ENCODE measurements at regions not wholly inside any gene's neighbourhood (a gene's known extent, or its start where the extent isn't known, plus 50 kb on each side); places are given as distances from the start of the nearest gene placed in this dataset.
"Not testable (repeated sequence)": the region's sequence is repeated elsewhere in the genome, so short reads cannot be mapped to it uniquely, and the experiment has no call there.

GRCh38 chr1:143838598-143838929, 133.2 kb downstream of the FAM72C start:
- H3K9me3 Mint-ChIP-seq (ENCODE audit: unreplicated experiment); H3K27me3 Mint-ChIP-seq (ENCODE audit: unreplicated experiment); H3K36me3 Mint-ChIP-seq (ENCODE audit: unreplicated experiment); H3K4me1 Mint-ChIP-seq (ENCODE audit: unreplicated experiment); H3K4me3 Mint-ChIP-seq (ENCODE audit: unreplicated experiment); H3K27ac Mint-ChIP-seq (ENCODE audit: unreplicated experiment); DNase-seq (ENCODE audit: extremely low spot score, unreplicated experiment): not testable (repeated sequence)

DNA sequence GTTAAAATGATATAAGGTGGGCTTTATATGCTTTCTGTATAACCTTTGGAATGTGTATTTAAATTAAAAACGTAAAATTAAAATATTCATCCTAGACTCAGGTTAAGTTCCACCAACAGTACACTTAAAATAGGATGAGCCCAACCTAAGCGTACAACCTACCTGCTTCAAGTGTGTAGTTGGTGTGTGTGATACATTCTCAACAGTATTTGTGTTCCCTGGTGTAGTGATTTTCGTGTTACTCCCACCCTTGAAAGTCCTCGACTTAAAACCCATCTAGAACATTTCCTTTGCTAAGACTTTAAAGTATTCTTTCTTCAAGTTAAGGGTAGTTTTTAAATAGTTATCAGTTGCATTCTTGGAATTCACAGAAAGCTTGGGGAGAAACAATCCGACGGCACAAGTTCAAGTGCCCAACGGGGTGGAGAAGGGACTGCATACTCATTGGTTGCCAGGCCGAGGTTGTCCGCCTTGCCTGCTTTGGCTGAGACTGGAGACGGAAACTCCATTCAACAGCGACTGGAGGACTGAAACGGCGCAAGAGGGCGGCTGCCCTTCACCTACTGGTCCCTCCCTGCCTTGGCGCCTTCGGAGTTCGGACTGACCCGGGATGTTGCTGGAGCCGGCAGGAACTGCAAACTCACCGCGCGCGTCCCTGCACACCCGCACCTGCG, 133.7 kb downstream of the FAM72C start:
- not testable (repeated sequence) for DNase-seq (ENCODE audit: extremely low spot score, unreplicated experiment); H3K4me3 Mint-ChIP-seq (ENCODE audit: unreplicated experiment); H3K27ac Mint-ChIP-seq (ENCODE audit: unreplicated experiment); H3K27me3 Mint-ChIP-seq (ENCODE audit: unreplicated experiment); H3K36me3 Mint-ChIP-seq (ENCODE audit: unreplicated experiment); H3K9me3 Mint-ChIP-seq (ENCODE audit: unreplicated experiment); H3K4me1 Mint-ChIP-seq (ENCODE audit: unreplicated experiment)

DNA sequence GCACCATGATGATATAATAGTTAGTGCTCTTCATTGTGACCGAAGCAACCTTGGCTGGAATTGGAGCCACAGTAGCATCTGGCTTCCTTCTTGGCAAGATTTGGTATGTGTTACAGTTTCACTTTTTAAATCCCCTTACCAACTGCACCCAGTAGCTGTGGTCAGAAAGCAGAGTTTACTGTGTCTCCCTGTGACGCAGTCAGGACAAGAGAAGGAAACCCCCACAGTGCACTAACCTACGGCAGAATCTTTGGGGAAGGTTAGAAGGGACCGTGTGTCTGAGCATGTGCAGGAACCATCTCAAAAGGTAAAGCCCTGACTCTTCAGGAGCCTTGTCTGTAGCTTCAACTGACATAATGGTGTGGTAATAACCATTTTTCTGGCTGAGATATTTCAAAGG, 138.4 kb downstream of the FAM72C start:
- H3K4me3 Mint-ChIP-seq (ENCODE audit: unreplicated experiment); H3K27ac Mint-ChIP-seq (ENCODE audit: unreplicated experiment); H3K4me1 Mint-ChIP-seq (ENCODE audit: unreplicated experiment); H3K36me3 Mint-ChIP-seq (ENCODE audit: unreplicated experiment); H3K9me3 Mint-ChIP-seq (ENCODE audit: unreplicated experiment); H3K27me3 Mint-ChIP-seq (ENCODE audit: unreplicated experiment); DNase-seq (ENCODE audit: extremely low spot score, unreplicated experiment): not testable (repeated sequence)

- H3K36me3 Mint-ChIP-seq (ENCODE audit: unreplicated experiment); H3K27ac Mint-ChIP-seq (ENCODE audit: unreplicated experiment); H3K27me3 Mint-ChIP-seq (ENCODE audit: unreplicated experiment); H3K4me1 Mint-ChIP-seq (ENCODE audit: unreplicated experiment); H3K9me3 Mint-ChIP-seq (ENCODE audit: unreplicated experiment); DNase-seq (ENCODE audit: extremely low spot score, unreplicated experiment); H3K4me3 Mint-ChIP-seq (ENCODE audit: unreplicated experiment): not testable (repeated sequence)
These were observed 139.4 kb downstream of the FAM72C start for GRCh38 chr1:143832379-143832716.

GRCh38 chr1:143831479-143832378, 140.1 kb downstream of the FAM72C start:
- H3K27me3 Mint-ChIP-seq (ENCODE audit: unreplicated experiment); H3K4me3 Mint-ChIP-seq (ENCODE audit: unreplicated experiment); H3K9me3 Mint-ChIP-seq (ENCODE audit: unreplicated experiment); H3K36me3 Mint-ChIP-seq (ENCODE audit: unreplicated experiment); H3K4me1 Mint-ChIP-seq (ENCODE audit: unreplicated experiment); DNase-seq (ENCODE audit: extremely low spot score, unreplicated experiment); H3K27ac Mint-ChIP-seq (ENCODE audit: unreplicated experiment): not testable (repeated sequence)

DNA sequence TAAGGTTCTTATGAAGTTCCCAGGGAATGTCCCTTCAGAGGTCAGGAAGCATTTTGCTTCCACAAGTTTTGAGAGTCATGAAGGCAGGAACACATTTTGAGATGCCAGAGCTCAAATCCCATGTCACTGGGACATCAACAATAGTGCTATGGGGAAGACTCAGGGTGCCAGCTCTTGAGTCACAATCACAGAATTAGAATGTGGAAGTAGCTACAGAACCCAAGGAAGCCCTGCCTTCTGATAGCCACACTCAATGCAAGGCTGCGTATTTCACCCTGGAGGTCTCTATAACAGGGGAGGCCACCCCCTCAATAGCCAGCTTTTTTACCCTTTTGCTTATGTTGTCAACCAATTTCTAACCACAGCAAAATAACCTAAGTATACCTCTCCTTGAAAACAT, 145.6 kb downstream of the FAM72C start:
- H3K27me3 Mint-ChIP-seq (ENCODE audit: unreplicated experiment) = not testable (repeated sequence)

DNA sequence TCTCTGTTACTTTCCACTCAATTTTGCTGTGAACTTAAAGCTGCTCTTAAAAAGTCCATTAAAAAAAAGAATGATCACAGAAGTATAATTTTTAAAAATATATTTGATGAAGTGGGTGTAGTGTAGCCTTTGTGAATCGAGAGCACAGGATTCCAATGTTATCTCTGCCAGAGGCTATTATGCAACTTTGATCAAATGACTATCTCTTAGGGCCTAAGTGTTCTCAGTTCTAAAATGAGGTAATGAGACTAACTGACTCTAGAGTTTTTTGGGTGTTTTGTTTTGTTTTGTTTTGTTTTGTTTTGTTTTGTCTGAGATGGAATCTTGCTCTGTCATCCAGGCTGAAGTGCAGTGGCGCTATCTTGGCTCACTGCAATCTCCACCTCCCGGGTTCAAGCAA, 147.5 kb downstream of the FAM72C start:
- not testable (repeated sequence) for H3K9me3 Mint-ChIP-seq (ENCODE audit: unreplicated experiment); H3K27ac Mint-ChIP-seq (ENCODE audit: unreplicated experiment); H3K27me3 Mint-ChIP-seq (ENCODE audit: unreplicated experiment); DNase-seq (ENCODE audit: extremely low spot score, unreplicated experiment); H3K4me1 Mint-ChIP-seq (ENCODE audit: unreplicated experiment); H3K4me3 Mint-ChIP-seq (ENCODE audit: unreplicated experiment); H3K36me3 Mint-ChIP-seq (ENCODE audit: unreplicated experiment)

More for the DNA sequence above, 145.6 kb downstream of the FAM72C start:
- not testable (repeated sequence) for H3K36me3 Mint-ChIP-seq (ENCODE audit: unreplicated experiment); DNase-seq (ENCODE audit: extremely low spot score, unreplicated experiment); H3K27ac Mint-ChIP-seq (ENCODE audit: unreplicated experiment); H3K4me3 Mint-ChIP-seq (ENCODE audit: unreplicated experiment); H3K4me1 Mint-ChIP-seq (ENCODE audit: unreplicated experiment); H3K9me3 Mint-ChIP-seq (ENCODE audit: unreplicated experiment)

GRCh38 chr1:143820058-143820457, 151.7 kb downstream of the FAM72C start:
- not testable (repeated sequence) for DNase-seq (ENCODE audit: extremely low spot score, unreplicated experiment); H3K27me3 Mint-ChIP-seq (ENCODE audit: unreplicated experiment); H3K36me3 Mint-ChIP-seq (ENCODE audit: unreplicated experiment); H3K4me3 Mint-ChIP-seq (ENCODE audit: unreplicated experiment); H3K9me3 Mint-ChIP-seq (ENCODE audit: unreplicated experiment); H3K4me1 Mint-ChIP-seq (ENCODE audit: unreplicated experiment); H3K27ac Mint-ChIP-seq (ENCODE audit: unreplicated experiment)

DNA sequence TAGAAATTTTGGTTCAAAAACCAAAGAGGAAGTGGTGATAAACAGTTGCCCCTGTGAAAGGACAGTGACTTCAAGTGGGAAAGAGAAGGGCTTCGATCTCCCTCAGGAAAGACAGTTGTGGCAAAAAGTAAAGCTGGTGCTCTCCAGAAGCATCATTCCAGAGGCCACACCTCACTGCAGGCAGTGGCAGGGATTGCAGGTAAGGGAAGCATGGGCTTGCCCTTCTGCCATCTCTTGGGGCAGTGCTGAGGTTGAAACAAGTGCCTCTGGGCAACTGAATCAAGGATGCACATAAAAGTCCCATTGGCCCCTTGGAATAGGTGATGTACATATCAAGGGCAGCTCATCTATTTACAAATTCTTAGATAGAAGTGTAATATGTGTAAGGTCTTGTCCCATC, 155.4 kb downstream of the FAM72C start:
- not testable (repeated sequence) for H3K4me3 Mint-ChIP-seq (ENCODE audit: unreplicated experiment); H3K36me3 Mint-ChIP-seq (ENCODE audit: unreplicated experiment); H3K27ac Mint-ChIP-seq (ENCODE audit: unreplicated experiment); H3K4me1 Mint-ChIP-seq (ENCODE audit: unreplicated experiment); H3K27me3 Mint-ChIP-seq (ENCODE audit: unreplicated experiment); H3K9me3 Mint-ChIP-seq (ENCODE audit: unreplicated experiment); DNase-seq (ENCODE audit: extremely low spot score, unreplicated experiment)

DNA sequence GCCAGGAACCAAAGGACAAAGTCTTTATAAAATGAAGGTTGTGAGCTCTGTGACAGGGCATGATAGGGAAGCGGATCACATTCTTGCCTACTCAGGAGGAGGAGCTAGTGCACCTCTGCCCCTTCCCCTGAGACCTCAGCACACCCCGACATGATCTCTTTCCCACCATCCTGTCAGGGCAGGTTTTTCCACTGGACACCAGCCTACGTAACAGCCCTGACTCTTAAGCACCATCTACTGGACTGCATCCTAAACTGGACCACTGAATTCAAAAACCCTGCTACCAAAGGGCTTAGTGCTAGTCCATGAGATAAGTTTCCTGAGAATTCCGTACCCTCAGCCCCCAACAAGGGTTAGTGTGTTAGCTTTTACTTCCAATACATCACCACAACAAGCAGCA, 166.4 kb downstream of the FAM72C start:
- not testable (repeated sequence) for H3K27ac Mint-ChIP-seq (ENCODE audit: unreplicated experiment); H3K36me3 Mint-ChIP-seq (ENCODE audit: unreplicated experiment); H3K27me3 Mint-ChIP-seq (ENCODE audit: unreplicated experiment); DNase-seq (ENCODE audit: extremely low spot score, unreplicated experiment); H3K4me3 Mint-ChIP-seq (ENCODE audit: unreplicated experiment); H3K9me3 Mint-ChIP-seq (ENCODE audit: unreplicated experiment); H3K4me1 Mint-ChIP-seq (ENCODE audit: unreplicated experiment)

GRCh38 chr1:143804707-143805356, 167.0 kb downstream of the FAM72C start:
- not testable (repeated sequence) for H3K9me3 Mint-ChIP-seq (ENCODE audit: unreplicated experiment); H3K4me1 Mint-ChIP-seq (ENCODE audit: unreplicated experiment); H3K27me3 Mint-ChIP-seq (ENCODE audit: unreplicated experiment); H3K27ac Mint-ChIP-seq (ENCODE audit: unreplicated experiment); DNase-seq (ENCODE audit: extremely low spot score, unreplicated experiment); H3K36me3 Mint-ChIP-seq (ENCODE audit: unreplicated experiment)
- H3K4me3 Mint-ChIP-seq (ENCODE audit: unreplicated experiment) = peak overlapping the region; percentile 38

- not testable (repeated sequence) for H3K9me3 Mint-ChIP-seq (ENCODE audit: unreplicated experiment); H3K36me3 Mint-ChIP-seq (ENCODE audit: unreplicated experiment); H3K27me3 Mint-ChIP-seq (ENCODE audit: unreplicated experiment); H3K27ac Mint-ChIP-seq (ENCODE audit: unreplicated experiment); DNase-seq (ENCODE audit: extremely low spot score, unreplicated experiment); H3K4me1 Mint-ChIP-seq (ENCODE audit: unreplicated experiment)
- H3K4me3 Mint-ChIP-seq (ENCODE audit: unreplicated experiment) = peak overlapping the region; percentile 68
These were observed 167.8 kb downstream of the FAM72C start for GRCh38 chr1:143803927-143804411.
